NCI-H1092 treated with DMSO at 0.1 percent for 48 hours (cell line): ENCODE measurements at regions not wholly inside any gene's neighbourhood (a gene's known extent, or its start where the extent isn't known, plus 50 kb on each side); places are given as distances from the start of the nearest gene placed in this dataset.

Experiments used
- DNase-seq: peaks from one replicate; lab custom pipeline; 2025; lab: John Stamatoyannopoulos, UW

DNA sequence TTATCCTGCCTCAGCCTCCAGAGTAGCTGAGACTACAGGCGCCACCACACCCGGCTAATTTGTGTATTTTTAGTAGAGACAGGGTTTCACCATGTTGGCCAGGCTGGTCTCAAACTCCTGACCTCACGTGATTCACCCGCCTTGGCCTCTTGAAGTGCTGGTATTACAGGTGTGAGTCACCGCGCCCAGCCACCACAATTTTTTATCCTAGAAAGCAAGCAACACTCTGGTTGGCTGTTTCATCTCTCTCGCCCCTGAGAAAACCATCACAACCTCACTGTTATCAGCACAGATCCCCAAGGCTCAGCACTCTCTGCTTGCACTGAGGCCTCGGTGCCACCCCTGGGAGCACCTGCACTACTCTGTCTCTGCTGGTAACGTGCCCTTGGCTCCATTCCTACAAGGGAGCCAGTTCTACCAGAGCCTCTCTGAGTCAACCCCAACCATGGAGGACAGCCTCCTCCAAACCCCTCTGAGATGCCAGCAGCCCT lies 134.8 kb upstream of the AGAP1 start:
- DNase-seq, result no peak

GRCh38 chr2:235360446-235360845 lies 133.4 kb upstream of the AGAP1 start:
- no peak for DNase-seq

GRCh38 chr2:235365743-235366142 lies 128.1 kb upstream of the AGAP1 start:
- no peak for DNase-seq

- DNase-seq, result no peak
Observed at GRCh38 chr2:235366390-235366789, 127.5 kb upstream of the AGAP1 start.

DNA sequence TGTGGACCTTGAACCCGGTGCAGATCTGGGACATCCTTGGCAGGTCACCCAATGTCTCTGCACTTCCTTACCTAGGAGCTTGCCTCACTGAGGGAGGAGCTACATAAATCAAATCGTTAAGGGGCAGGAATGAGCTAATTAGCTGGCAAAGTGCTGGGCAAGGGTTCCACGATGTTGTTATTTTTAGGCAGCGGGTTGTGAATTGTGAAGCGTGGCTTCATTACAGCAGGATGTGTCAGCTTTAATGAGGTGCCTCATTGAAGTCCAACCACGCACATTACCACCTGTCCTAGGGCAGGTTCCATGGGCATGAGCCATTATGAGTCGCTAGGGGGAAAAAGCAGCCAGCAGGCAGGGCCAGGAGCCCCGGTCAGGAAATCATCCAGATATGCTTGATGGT lies 127.0 kb upstream of the AGAP1 start:
- no peak for DNase-seq

- no peak for DNase-seq
Observed at GRCh38 chr2:235371018-235371417, 122.8 kb upstream of the AGAP1 start.

DNA sequence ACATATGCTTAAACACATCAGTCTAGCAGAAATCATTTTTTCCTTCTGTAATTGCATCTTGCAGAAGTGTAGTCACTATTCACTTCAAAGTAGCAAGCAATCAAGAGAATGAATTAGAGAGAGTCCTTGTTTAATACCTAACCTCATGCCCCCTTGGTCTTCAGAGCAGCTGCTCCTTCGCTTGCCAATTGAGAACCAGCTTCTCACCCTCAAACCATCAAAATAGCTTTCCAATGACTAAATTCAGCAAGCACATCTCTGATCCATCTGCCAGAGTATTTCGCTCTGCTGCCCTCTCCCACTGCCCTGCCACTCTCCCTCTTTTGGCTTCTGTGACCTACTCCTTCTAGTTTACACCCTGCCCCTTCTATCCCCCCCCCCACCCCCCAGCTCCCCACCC lies 120.7 kb upstream of the AGAP1 start:
- no peak for DNase-seq

DNA sequence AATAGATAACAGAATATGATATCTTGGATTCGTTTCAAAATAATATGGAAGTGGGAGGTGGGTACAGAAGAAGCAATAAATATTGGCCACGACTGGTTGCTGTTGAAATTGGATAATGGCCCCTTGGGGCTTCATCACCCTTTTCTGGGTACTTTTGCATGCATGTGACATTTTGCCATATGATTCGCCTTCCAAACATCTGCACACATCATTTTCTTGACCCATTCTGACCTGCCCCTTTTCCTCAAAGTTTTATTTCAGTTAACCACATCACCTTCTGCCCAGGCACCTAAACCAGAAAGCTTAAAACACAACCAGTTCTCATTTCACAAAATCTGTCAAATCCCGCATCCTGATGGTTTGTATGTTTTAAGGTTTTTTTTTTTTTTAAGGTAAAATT lies 116.7 kb upstream of the AGAP1 start:
- DNase-seq, result no peak

DNA sequence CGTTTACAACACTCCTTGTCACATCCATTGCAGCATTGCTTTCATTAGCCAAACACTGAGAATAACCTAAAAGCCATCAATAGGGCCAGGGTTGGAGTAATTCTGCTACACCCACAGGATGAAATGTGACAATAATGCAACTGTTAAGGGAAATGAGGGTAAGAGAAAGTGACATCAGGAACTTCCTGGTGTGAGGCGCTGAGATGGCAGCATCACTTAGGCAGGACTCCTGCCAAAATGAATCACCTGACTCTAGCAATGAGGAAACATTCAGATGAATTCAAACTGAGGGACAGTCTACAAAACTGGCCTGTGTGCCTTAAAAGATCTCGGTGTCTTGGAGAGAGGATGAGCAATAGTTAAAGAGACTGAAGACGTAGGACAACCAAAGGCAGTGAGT lies 115.6 kb upstream of the AGAP1 start:
- DNase-seq, result no peak

GRCh38 chr2:235378944-235379343 lies 114.9 kb upstream of the AGAP1 start:
- no peak for DNase-seq

GRCh38 chr2:235381261-235381912 lies 112.5 kb upstream of the AGAP1 start:
- no peak for DNase-seq

DNA sequence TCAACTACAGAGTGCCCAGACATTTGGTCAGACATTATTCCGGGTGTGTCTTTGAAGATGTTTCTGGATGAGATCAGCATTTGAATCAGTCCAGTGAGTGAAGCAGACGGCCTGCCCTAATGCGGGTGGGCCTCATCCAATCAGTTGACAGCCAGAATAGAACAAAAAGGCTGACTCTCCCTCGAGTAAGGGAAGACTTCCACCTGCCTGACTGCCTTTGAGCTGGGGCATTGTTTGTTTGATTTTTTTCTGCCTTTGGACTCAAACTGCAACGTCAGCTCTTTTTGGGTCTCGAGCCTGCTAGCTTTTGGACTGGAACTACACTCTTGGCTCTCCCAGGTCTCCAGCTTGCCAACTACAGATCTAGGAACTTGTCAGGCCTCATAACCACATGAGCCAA lies 111.7 kb upstream of the AGAP1 start:
- DNase-seq, result no peak

- DNase-seq, result no peak
Observed at GRCh38 chr2:235382601-235383000, 111.2 kb upstream of the AGAP1 start.

- DNase-seq, result no peak
Observed at GRCh38 chr2:235383272-235383843, 110.5 kb upstream of the AGAP1 start.

DNA sequence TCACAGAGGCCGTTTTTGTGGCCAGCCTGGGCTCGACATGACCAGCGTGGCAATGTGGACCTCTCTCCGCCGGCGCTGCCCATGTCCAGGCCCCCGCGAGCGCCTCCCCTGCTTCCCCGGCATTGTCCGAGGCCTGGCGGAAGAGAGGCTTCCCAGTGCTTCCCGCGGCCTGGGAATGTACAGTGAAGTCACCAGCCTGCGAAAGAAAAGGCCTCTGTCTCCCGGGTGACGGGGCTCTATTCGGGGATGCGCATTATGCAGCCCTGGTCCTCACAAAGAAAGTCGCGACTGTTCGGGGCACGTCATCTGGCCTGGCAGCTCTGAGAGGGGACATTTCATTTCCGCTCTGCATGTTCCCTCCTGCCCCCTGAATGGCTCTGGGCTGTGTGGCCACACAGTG lies 109.2 kb upstream of the AGAP1 start:
- no peak for DNase-seq

GRCh38 chr2:235389626-235390025 lies 104.2 kb upstream of the AGAP1 start:
- DNase-seq, result no peak

- no peak for DNase-seq
Observed at GRCh38 chr2:235390108-235390815, 103.6 kb upstream of the AGAP1 start.

DNA sequence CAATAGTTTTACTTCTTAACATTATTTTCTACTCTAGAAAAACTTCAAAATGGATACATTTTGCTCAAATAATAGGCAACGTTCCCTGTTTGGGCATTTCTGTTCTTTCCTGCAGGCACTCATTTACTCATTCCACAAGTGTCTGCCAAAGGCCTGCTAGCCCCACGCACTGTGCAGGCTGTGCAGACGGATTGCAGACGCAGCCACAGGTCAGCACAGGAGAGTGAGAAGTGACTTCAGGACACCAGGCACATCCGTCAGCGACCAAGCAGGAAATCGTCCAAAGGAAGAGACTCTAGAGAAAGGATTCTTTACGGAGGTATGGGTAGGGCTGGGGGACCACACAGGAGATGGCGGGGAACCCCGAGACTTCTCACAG lies 103.0 kb upstream of the AGAP1 start:
- DNase-seq, result no peak

GRCh38 chr2:235391921-235392615 lies 101.8 kb upstream of the AGAP1 start:
- DNase-seq, result no peak

- DNase-seq, result no peak
Observed at GRCh38 chr2:235394278-235394828, 99.5 kb upstream of the AGAP1 start.

- DNase-seq, result no peak
Observed at GRCh38 chr2:235396071-235396846, 97.6 kb upstream of the AGAP1 start.

DNA sequence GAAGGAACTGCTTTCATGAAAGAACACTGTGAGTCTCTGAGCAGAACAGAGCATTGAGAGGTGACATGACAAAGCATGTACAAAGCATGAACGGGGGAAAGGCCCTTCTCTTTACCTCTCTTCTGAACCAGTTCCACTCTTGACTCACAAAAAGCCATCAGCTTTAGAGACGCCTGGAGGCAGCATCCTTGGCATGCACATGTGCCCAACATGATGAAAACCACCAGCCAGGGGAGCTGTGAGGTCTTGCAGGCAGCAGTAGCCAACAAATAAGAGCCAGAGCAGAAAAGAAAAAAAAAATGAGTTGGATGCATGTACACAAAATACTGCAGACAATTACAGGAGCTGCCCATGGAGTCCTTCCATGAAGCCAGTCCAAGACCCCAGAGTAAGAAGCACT lies 95.5 kb upstream of the AGAP1 start:
- no peak for DNase-seq
